HepG2 (cell line): ENCODE measurements at regions not wholly inside any gene's neighbourhood (a gene's known extent, or its start where the extent isn't known, plus 50 kb on each side); places are given as distances from the start of the nearest gene placed in this dataset.

ENCODE experiments used
- ATAC-seq: fragments of 200-7000 bp; cut with Tn5 transposase; 3 replicates; pipeline ENCODE4 v1.9.1; 2020; ENCODE audit warnings: mild to moderate bottlenecking, moderate library complexity
- BruUV-seq: library from RNA; stranded (reverse); fragments of 400-500 nt; replicated peaks from 2 replicates; lab custom pipeline; 2021; lab: Mats Ljungman, UMichigan
- CTCF ChIA-PET: fragments of 300-600 bp; formaldehyde crosslinking; extraction: SDS; loops from one replicate; lab custom pipeline; 2021; ENCODE audit warnings: low total read pairs, inconsistent platforms, low intra/inter-chr PET ratio; lab: Yijun Ruan, JAX
- POLR2A ChIA-PET: fragments of 350-600 bp; sonication (Branson Sonifier 250); formaldehyde crosslinking; loops from one replicate; lab custom pipeline; 2020; ENCODE audit warnings: antibody characterized with exemption, inconsistent platforms; lab: Yijun Ruan, JAX
- DNase-seq: peaks from one replicate; pipeline ENCODE4 v3.0.0-alpha.2; 2015; ENCODE audit warnings: low spot score
- FAIRE-seq: peaks from 3 replicates; lab custom pipeline; 2011; peaks lifted over from hg19 to GRCh38; lab: Jason Lieb, UNC
- H2AFZ ChIP-seq: one replicate; pipeline ENCODE4 v1.6.1; 2011; ENCODE audit warnings: low read length, inconsistent platforms
- H3K27ac ChIP-seq: fragments of 300-600 bp; 3 replicates; pipeline ENCODE4 v1.8.0; 2011; ENCODE audit warnings: mixed run types, mild to moderate bottlenecking, mixed read lengths, low read length, inconsistent platforms; ENCODE audit not compliant: insufficient read depth; ENCODE audit errors: extremely low read length
- H3K27me3 ChIP-seq, 2 experiments: fragments of 200-600 bp in 1 of 2; 2 replicates in 1 of 2; 3 replicates in 1 of 2; pipeline versions ENCODE4 v1.6.0 to v1.8.0; 2011; ENCODE audit warnings: low read length in 2 of 2, mild to moderate bottlenecking in 2 of 2, moderate library complexity in 2 of 2, inconsistent platforms in 1 of 2; ENCODE audit not compliant: insufficient read depth in 2 of 2, control insufficient read depth in 1 of 2
- H3K36me3 ChIP-seq, 2 experiments: fragments of 200-600 bp in 1 of 2; replicated peaks in 1 of 2; 2 replicates in 1 of 2; 3 replicates in 1 of 2; pipeline versions ENCODE4 v1.5.1 to v1.8.0; 2011; ENCODE audit warnings: low read length in 2 of 2, inconsistent platforms in 1 of 2; ENCODE audit not compliant: insufficient read depth in 2 of 2, control insufficient read depth in 1 of 2
- H3K4me1 ChIP-seq: 2 replicates; pipeline ENCODE4 v1.5.1; 2012; ENCODE audit warnings: low read length, inconsistent platforms; ENCODE audit not compliant: insufficient read depth
- H3K4me2 ChIP-seq: 2 replicates; pipeline ENCODE4 v1.6.0; 2011; ENCODE audit warnings: low read depth, low read length, inconsistent platforms
- H3K4me3 ChIP-seq, 3 experiments: fragments of 200-600 bp in 1 of 3; sonication (generic), shearing (Covaris generic) in 1 of 3; replicated peaks in 1 of 3; 2 replicates each; pipeline ENCODE4 v1.5.1; 2011 to 2016; ENCODE audit warnings: low read length in 3 of 3, inconsistent platforms in 2 of 3, low read depth in 2 of 3, mild to moderate bottlenecking in 2 of 3, control low read depth in 1 of 3, mixed read lengths in 1 of 3; ENCODE audit not compliant: insufficient read depth in 1 of 3
- H3K79me2 ChIP-seq: one replicate; pipeline ENCODE4 v1.6.1; 2011; ENCODE audit warnings: low read length, inconsistent platforms; ENCODE audit not compliant: insufficient read depth
- H3K9ac ChIP-seq: 2 replicates; pipeline ENCODE4 v1.6.0; 2011; ENCODE audit warnings: mild to moderate bottlenecking, low read depth, low read length, inconsistent platforms; ENCODE audit not compliant: insufficient read depth
- H3K9me3 ChIP-seq: 2 replicates; pipeline ENCODE4 v1.5.1; 2012; ENCODE audit warnings: mild to moderate bottlenecking, low read length
- H4K20me1 ChIP-seq: 2 replicates; pipeline ENCODE4 v1.6.0; 2011; ENCODE audit warnings: inconsistent platforms, mild to moderate bottlenecking, low read length, moderate library complexity; ENCODE audit not compliant: insufficient read depth
- BRF2 ChIP-seq: sonication (generic); formaldehyde crosslinking; IDR thresholded peaks from 2 replicates; pipeline ENCODE4 v1.8.1; 2022; ENCODE audit warnings: mild to moderate bottlenecking, missing genetic modification reagents
- PAWR ChIP-seq: sonication (generic); formaldehyde crosslinking; IDR thresholded peaks from 2 replicates; pipeline ENCODE4 v1.4.0; 2020; ENCODE audit warnings: missing genetic modification reagents, mild to moderate bottlenecking, borderline replicate concordance
- POLR2G ChIP-seq: fragments of 200-400 bp; formaldehyde crosslinking; IDR thresholded peaks from 2 replicates; pipeline ENCODE4 v1.6.1; 2018; ENCODE audit warnings: mild to moderate bottlenecking, low read depth, low read length, moderate library complexity
- ZKSCAN5 ChIP-seq: sonication (generic); formaldehyde crosslinking; IDR thresholded peaks from 2 replicates; pipeline ENCODE4 v1.5.1; 2020; ENCODE audit warnings: mild to moderate bottlenecking, missing genetic modification reagents
- ZNF12 ChIP-seq: sonication (generic); formaldehyde crosslinking; IDR thresholded peaks from 2 replicates; pipeline ENCODE4 v1.5.0; 2020; ENCODE audit warnings: missing genetic modification reagents
- ZNF383 ChIP-seq: sonication (generic); formaldehyde crosslinking; IDR thresholded peaks from 2 replicates; pipeline ENCODE4 v1.4.0; 2020; ENCODE audit warnings: missing genetic modification reagents, mild to moderate bottlenecking, borderline replicate concordance
- ZNF83 ChIP-seq: sonication (generic); formaldehyde crosslinking; IDR thresholded peaks from 2 replicates; pipeline ENCODE4 v1.4.0; 2020; ENCODE audit warnings: missing genetic modification reagents, mild to moderate bottlenecking, borderline replicate concordance
- ZSCAN25 ChIP-seq: sonication (generic); formaldehyde crosslinking; IDR thresholded peaks from 2 replicates; pipeline ENCODE4 v1.8.0; 2022; ENCODE audit warnings: mild to moderate bottlenecking, missing genetic modification reagents
- WGBS: methylation state at CpG from one replicate; pipeline ENCODE4 v1.1.6; 2017; ENCODE audit warnings: low lambda C conversion rate; 5-methylcytosine and 5-hydroxymethylcytosine counted together
- in situ Hi-C: cut with HindIII; loops from 2 replicates; pipeline ENCODE4 v1.10.0; 2017; ENCODE audit warnings: low pct_unique_long_range_greater_than_20kb; ENCODE audit not compliant: extremely low pct_ligation_motif_present
- intact Hi-C: fragments of 100-400 bp; cut with micrococcal nuclease; formaldehyde crosslinking; loops from one replicate; pipeline ENCODE4 v1.10.0; 2022; ENCODE audit not compliant: unreplicated experiment
- TF ChIP-seq, protein P1 (sequence below): sonication (generic); formaldehyde crosslinking; IDR thresholded peaks from 2 replicates; pipeline ENCODE4 v1.5.1; 2020; ENCODE audit warnings: mild to moderate bottlenecking, missing genetic modification reagents, moderate library complexity
- TF ChIP-seq, protein P2 (sequence below): sonication (generic); formaldehyde crosslinking; IDR thresholded peaks from 2 replicates; pipeline ENCODE4; 2020; ENCODE audit warnings: missing genetic modification reagents, mild to moderate bottlenecking, borderline replicate concordance
- TF ChIP-seq, protein P3 (sequence below): sonication (generic); formaldehyde crosslinking; IDR thresholded peaks from 2 replicates; pipeline ENCODE4 v1.9.0; 2021; ENCODE audit warnings: missing genetic modification reagents, borderline replicate concordance
- TF ChIP-seq, protein P4 (sequence below): IDR thresholded peaks from 2 replicates; pipeline ENCODE4 v1.6.1; 2016; ENCODE audit warnings: mild to moderate bottlenecking

DNA sequence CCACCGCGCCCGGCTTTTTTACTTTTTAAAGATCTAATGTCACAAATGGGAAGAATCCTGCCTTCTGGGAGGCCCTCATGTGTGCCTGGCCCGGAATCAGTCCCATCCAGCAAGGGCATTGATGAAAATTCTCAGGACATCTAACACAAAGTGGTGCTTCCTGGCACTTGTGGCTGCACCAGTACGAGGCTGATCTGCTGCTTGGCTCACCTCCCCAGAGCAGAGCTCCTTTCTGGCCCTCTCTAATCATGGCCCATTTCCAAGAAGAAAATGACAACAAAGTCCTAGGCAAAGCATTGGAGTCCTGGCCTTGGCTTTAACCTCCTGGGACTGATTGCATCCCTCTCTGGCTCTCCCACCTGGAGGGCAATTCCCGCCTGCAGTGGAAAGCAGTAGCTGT, 50.7 kb upstream of the SIAH1 start:
- ChIA-PET POLR2A (interaction anchor here (0.9 to 1.5 kb wide), 3 partner anchors 12 to 50 kb away, joined by 3 to 4 read pairs (median 3); no protein-coding TSS in a partner anchor), CTCF (interaction anchor here (1.6 kb wide), 1 partner anchor 82 kb away, joined by 8 read pairs; no protein-coding TSS in a partner anchor)
- H3K4me3 ChIP-seq, result no peak overlapping the region
- H3K27me3 ChIP-seq, result peaks cover 2 to 12% of the 10 kb centered on the region in 2 experiments; a peak in 4 of 5 replicates
- no peak overlapping the region for H3K4me2 ChIP-seq
- H2AFZ ChIP-seq, result no peak overlapping the region
- intact Hi-C loops (loop anchor here (1.0 kb wide), 1 partner anchor 83 kb away; no protein-coding TSS in a partner anchor), in situ Hi-C loops (no loop called here)
- ATAC-seq (no peak), DNase-seq (no peak), FAIRE-seq (no peak)
- no peaks in the 10 kb centered on the region for H3K79me2 ChIP-seq
- no TSS peak for BruUV-seq
- no peaks in the 10 kb centered on the region for H3K9me3 ChIP-seq
- H3K4me1 ChIP-seq, result peaks cover 30% of the 10 kb centered on the region
- H3K27ac ChIP-seq, result no peak overlapping the region
- 50% methylated on average over 6 of the region's 6 CpGs for WGBS
- H3K36me3 ChIP-seq, result no peaks in the 10 kb centered on the region
- H4K20me1 ChIP-seq, result no peaks in the 10 kb centered on the region
- no peak overlapping the region for H3K9ac ChIP-seq
- TF ChIP-seq, protein P1, sequence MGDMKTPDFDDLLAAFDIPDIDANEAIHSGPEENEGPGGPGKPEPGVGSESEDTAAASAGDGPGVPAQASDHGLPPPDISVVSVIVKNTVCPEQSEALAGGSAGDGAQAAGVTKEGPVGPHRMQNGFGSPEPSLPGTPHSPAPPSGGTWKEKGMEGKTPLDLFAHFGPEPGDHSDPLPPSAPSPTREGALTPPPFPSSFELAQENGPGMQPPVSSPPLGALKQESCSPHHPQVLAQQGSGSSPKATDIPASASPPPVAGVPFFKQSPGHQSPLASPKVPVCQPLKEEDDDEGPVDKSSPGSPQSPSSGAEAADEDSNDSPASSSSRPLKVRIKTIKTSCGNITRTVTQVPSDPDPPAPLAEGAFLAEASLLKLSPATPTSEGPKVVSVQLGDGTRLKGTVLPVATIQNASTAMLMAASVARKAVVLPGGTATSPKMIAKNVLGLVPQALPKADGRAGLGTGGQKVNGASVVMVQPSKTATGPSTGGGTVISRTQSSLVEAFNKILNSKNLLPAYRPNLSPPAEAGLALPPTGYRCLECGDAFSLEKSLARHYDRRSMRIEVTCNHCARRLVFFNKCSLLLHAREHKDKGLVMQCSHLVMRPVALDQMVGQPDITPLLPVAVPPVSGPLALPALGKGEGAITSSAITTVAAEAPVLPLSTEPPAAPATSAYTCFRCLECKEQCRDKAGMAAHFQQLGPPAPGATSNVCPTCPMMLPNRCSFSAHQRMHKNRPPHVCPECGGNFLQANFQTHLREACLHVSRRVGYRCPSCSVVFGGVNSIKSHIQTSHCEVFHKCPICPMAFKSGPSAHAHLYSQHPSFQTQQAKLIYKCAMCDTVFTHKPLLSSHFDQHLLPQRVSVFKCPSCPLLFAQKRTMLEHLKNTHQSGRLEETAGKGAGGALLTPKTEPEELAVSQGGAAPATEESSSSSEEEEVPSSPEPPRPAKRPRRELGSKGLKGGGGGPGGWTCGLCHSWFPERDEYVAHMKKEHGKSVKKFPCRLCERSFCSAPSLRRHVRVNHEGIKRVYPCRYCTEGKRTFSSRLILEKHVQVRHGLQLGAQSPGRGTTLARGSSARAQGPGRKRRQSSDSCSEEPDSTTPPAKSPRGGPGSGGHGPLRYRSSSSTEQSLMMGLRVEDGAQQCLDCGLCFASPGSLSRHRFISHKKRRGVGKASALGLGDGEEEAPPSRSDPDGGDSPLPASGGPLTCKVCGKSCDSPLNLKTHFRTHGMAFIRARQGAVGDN, result no peak
- TF ChIP-seq BRF2 (CRISPR knock-in tag), result no peak
- TF ChIP-seq, protein P2, sequence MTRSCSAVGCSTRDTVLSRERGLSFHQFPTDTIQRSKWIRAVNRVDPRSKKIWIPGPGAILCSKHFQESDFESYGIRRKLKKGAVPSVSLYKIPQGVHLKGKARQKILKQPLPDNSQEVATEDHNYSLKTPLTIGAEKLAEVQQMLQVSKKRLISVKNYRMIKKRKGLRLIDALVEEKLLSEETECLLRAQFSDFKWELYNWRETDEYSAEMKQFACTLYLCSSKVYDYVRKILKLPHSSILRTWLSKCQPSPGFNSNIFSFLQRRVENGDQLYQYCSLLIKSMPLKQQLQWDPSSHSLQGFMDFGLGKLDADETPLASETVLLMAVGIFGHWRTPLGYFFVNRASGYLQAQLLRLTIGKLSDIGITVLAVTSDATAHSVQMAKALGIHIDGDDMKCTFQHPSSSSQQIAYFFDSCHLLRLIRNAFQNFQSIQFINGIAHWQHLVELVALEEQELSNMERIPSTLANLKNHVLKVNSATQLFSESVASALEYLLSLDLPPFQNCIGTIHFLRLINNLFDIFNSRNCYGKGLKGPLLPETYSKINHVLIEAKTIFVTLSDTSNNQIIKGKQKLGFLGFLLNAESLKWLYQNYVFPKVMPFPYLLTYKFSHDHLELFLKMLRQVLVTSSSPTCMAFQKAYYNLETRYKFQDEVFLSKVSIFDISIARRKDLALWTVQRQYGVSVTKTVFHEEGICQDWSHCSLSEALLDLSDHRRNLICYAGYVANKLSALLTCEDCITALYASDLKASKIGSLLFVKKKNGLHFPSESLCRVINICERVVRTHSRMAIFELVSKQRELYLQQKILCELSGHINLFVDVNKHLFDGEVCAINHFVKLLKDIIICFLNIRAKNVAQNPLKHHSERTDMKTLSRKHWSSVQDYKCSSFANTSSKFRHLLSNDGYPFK (CRISPR knock-in tag), result no peak
- no peak for TF ChIP-seq ZSCAN25 (CRISPR knock-in tag)
- no peak for TF ChIP-seq ZKSCAN5 (CRISPR knock-in tag)
- no peak for TF ChIP-seq ZNF383 (CRISPR knock-in tag)
- no peak for TF ChIP-seq ZNF12 (CRISPR knock-in tag)
- TF ChIP-seq, protein P3, sequence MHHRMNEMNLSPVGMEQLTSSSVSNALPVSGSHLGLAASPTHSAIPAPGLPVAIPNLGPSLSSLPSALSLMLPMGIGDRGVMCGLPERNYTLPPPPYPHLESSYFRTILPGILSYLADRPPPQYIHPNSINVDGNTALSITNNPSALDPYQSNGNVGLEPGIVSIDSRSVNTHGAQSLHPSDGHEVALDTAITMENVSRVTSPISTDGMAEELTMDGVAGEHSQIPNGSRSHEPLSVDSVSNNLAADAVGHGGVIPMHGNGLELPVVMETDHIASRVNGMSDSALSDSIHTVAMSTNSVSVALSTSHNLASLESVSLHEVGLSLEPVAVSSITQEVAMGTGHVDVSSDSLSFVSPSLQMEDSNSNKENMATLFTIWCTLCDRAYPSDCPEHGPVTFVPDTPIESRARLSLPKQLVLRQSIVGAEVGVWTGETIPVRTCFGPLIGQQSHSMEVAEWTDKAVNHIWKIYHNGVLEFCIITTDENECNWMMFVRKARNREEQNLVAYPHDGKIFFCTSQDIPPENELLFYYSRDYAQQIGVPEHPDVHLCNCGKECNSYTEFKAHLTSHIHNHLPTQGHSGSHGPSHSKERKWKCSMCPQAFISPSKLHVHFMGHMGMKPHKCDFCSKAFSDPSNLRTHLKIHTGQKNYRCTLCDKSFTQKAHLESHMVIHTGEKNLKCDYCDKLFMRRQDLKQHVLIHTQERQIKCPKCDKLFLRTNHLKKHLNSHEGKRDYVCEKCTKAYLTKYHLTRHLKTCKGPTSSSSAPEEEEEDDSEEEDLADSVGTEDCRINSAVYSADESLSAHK (CRISPR knock-in tag), result no peak
- TF ChIP-seq, protein P4, sequence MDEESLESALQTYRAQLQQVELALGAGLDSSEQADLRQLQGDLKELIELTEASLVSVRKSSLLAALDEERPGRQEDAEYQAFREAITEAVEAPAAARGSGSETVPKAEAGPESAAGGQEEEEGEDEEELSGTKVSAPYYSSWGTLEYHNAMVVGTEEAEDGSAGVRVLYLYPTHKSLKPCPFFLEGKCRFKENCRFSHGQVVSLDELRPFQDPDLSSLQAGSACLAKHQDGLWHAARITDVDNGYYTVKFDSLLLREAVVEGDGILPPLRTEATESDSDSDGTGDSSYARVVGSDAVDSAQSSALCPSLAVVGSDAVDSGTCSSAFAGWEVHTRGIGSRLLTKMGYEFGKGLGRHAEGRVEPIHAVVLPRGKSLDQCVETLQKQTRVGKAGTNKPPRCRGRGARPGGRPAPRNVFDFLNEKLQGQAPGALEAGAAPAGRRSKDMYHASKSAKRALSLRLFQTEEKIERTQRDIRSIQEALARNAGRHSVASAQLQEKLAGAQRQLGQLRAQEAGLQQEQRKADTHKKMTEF (CRISPR knock-in tag), result no peak
- no peak for TF ChIP-seq PAWR
- TF ChIP-seq ZNF83, result no peak
- TF ChIP-seq POLR2G, result no peak
